IMR-90 (cell line): ENCODE measurements at regions not wholly inside any gene's neighbourhood (a gene's known extent, or its start where the extent isn't known, plus 50 kb on each side); places are given as distances from the start of the nearest gene placed in this dataset.

Source experiments
- ATAC-seq: fragments of 200-7000 bp; cut with Tn5 transposase; 2 replicates; pipeline ENCODE4 v1.9.1; 2020; ENCODE audit warnings: low read depth, mild to moderate bottlenecking, moderate library complexity
- BruUV-seq: library from RNA; stranded (reverse); fragments of 400-500 nt; replicated peaks from 2 replicates; lab custom pipeline; 2021; lab: Mats Ljungman, UMichigan
- CTCF ChIA-PET: fragments of 300-600 bp; formaldehyde crosslinking; extraction: SDS; loops from one replicate; lab custom pipeline; 2021; ENCODE audit warnings: antibody characterized with exemption; lab: Yijun Ruan, JAX
- POLR2A ChIA-PET: fragments of 300-600 bp; sonication (Branson Sonifier 250); formaldehyde crosslinking; loops from one replicate; lab custom pipeline; 2022; ENCODE audit warnings: antibody characterized with exemption; ENCODE audit not compliant: unreplicated experiment; lab: Charles Lee
- DNase-seq: peaks from one replicate; pipeline ENCODE4 v3.0.0; 2013
- H2AFZ ChIP-seq: replicated peaks from 2 replicates; pipeline ENCODE3; 2013; ENCODE audit warnings: low read length, mild to moderate bottlenecking; ENCODE audit not compliant: poor library complexity
- H2AK5ac ChIP-seq: 2 replicates; pipeline ENCODE4 v1.6.1; 2013; ENCODE audit warnings: low read depth, low read length, inconsistent platforms
- H2AK9ac ChIP-seq: replicated peaks from 2 replicates; pipeline ENCODE3; 2013; ENCODE audit warnings: mild to moderate bottlenecking, low read depth, low read length, moderate library complexity; ENCODE audit not compliant: poor library complexity
- H2BK120ac ChIP-seq: 2 replicates; pipeline ENCODE4 v1.6.1; 2013; ENCODE audit warnings: low read depth, low read length, inconsistent platforms
- H2BK15ac ChIP-seq: 3 replicates; pipeline ENCODE4 v1.6.1; 2013; ENCODE audit warnings: low read depth, low read length, inconsistent platforms
- H2BK20ac ChIP-seq: 2 replicates; pipeline ENCODE4 v1.6.1; 2013; ENCODE audit warnings: low read depth, mild to moderate bottlenecking, inconsistent platforms, low read length, moderate library complexity
- H2BK5ac ChIP-seq: 2 replicates; pipeline ENCODE4 v1.6.1; 2013; ENCODE audit warnings: mild to moderate bottlenecking, low read depth, low read length, inconsistent platforms; ENCODE audit not compliant: poor library complexity, severe bottlenecking
- H3K14ac ChIP-seq: replicated peaks from 2 replicates; pipeline ENCODE4 v1.6.1; 2013; ENCODE audit warnings: low read depth, low read length, inconsistent platforms
- H3K18ac ChIP-seq: 2 replicates; pipeline ENCODE4 v1.6.1; 2013; ENCODE audit warnings: low read depth, low read length, control low read depth
- H3K23ac ChIP-seq: 2 replicates; pipeline ENCODE4 v1.6.1; 2013; ENCODE audit warnings: low read depth, low read length, inconsistent platforms
- H3K27ac ChIP-seq: 2 replicates; pipeline ENCODE4 v1.5.1; 2013; ENCODE audit warnings: mild to moderate bottlenecking, control low read depth, low read length; ENCODE audit not compliant: insufficient read depth
- H3K27me3 ChIP-seq: 2 replicates; pipeline ENCODE4 v1.6.1; 2013; ENCODE audit warnings: low read length; ENCODE audit not compliant: control insufficient read depth, insufficient read depth
- H3K36me3 ChIP-seq: 2 replicates; pipeline ENCODE4 v1.6.1; 2013; ENCODE audit warnings: low read length, mixed read lengths; ENCODE audit not compliant: control insufficient read depth, insufficient read depth
- H3K4ac ChIP-seq: 2 replicates; pipeline ENCODE4 v1.6.1; 2013; ENCODE audit warnings: low read depth, low read length, inconsistent platforms
- H3K4me1 ChIP-seq: 2 replicates; pipeline ENCODE4 v1.6.1; 2013; ENCODE audit warnings: low read length, mixed read lengths; ENCODE audit not compliant: control insufficient read depth, insufficient read depth
- H3K4me2 ChIP-seq: 2 replicates; pipeline ENCODE4 v1.6.1; 2013; ENCODE audit warnings: low read depth, mild to moderate bottlenecking, control low read depth, low read length, moderate library complexity
- H3K4me3 ChIP-seq: 2 replicates; pipeline ENCODE4 v1.5.1; 2013; ENCODE audit warnings: low read depth, mild to moderate bottlenecking, control low read depth, low read length, moderate library complexity; ENCODE audit not compliant: insufficient read depth
- H3K56ac ChIP-seq: 2 replicates; pipeline ENCODE4 v1.6.1; 2013; ENCODE audit warnings: low read length, inconsistent platforms; ENCODE audit not compliant: insufficient read depth; ENCODE audit errors: extremely low read depth
- H3K79me1 ChIP-seq, 2 experiments: 2 replicates each; pipeline ENCODE4 v1.6.1; 2013; ENCODE audit warnings: low read length in 2 of 2, inconsistent platforms in 1 of 2, low read depth in 1 of 2
- H3K9ac ChIP-seq: 2 replicates; pipeline ENCODE4 v1.6.1; 2013; ENCODE audit warnings: low read depth, low read length, control low read depth
- H3K9me1 ChIP-seq: 2 replicates; pipeline ENCODE4 v1.6.1; 2013; ENCODE audit warnings: low read length, inconsistent platforms; ENCODE audit not compliant: insufficient read depth
- H3K9me3 ChIP-seq: 2 replicates; pipeline ENCODE4 v1.6.1; 2013; ENCODE audit warnings: low read length; ENCODE audit not compliant: control insufficient read depth, insufficient read depth
- H4K20me1 ChIP-seq: 2 replicates; pipeline ENCODE4 v1.6.1; 2013; ENCODE audit warnings: low read length, inconsistent platforms; ENCODE audit not compliant: insufficient read depth
- H4K5ac ChIP-seq: 2 replicates; pipeline ENCODE4 v1.6.1; 2013; ENCODE audit warnings: mild to moderate bottlenecking, low read depth, low read length, control low read depth
- H4K8ac ChIP-seq, 2 experiments: 2 replicates each; pipeline ENCODE4 v1.6.1; 2013; ENCODE audit warnings: low read depth in 2 of 2, low read length in 2 of 2, control low read depth in 1 of 2, inconsistent platforms in 1 of 2
- H4K91ac ChIP-seq: 2 replicates; pipeline ENCODE4 v1.6.1; 2013; ENCODE audit warnings: low read depth, low read length, inconsistent platforms; ENCODE audit not compliant: insufficient read depth
- BHLHE40 ChIP-seq: fragments of 150-350 bp; IDR thresholded peaks from 2 replicates; pipeline ENCODE4 v1.6.1; 2016; ENCODE audit warnings: mild to moderate bottlenecking, low read depth, low read length
- CEBPB ChIP-seq: IDR thresholded peaks from 2 replicates; pipeline ENCODE4 v1.6.1; 2012; ENCODE audit warnings: low read depth, low read length, improper control_type of control experiment
- CTCF ChIP-seq: conservative IDR thresholded peaks from 2 replicates; pipeline ENCODE4 v1.5.1; 2012; ENCODE audit warnings: mild to moderate bottlenecking, low read depth, low read length, improper control_type of control experiment
- MAFK ChIP-seq: IDR thresholded peaks from 2 replicates; pipeline ENCODE4 v1.6.1; 2012; ENCODE audit warnings: low read depth, low read length, improper control_type of control experiment
- NFE2L2 ChIP-seq: fragments of 150-350 bp; IDR thresholded peaks from 2 replicates; pipeline ENCODE4 v1.6.1; 2016; ENCODE audit warnings: low read depth, mild to moderate bottlenecking, low read length
- POLR2A ChIP-seq: IDR thresholded peaks from 2 replicates; pipeline ENCODE4 v1.6.1; 2012; ENCODE audit warnings: mild to moderate bottlenecking, low read depth, low read length
- RCOR1 ChIP-seq: IDR thresholded peaks from 2 replicates; pipeline ENCODE4 v1.6.1; 2012; ENCODE audit warnings: mild to moderate bottlenecking, low read length, improper control_type of control experiment; ENCODE audit not compliant: insufficient replicate concordance
- SMC3 ChIP-seq: fragments of 150-350 bp; IDR thresholded peaks from 2 replicates; pipeline ENCODE4 v1.6.1; 2016; ENCODE audit warnings: low read depth, mild to moderate bottlenecking, antibody characterized with exemption, low read length, moderate library complexity
- WGBS, 2 experiments: methylation state at CpG; one replicate each; pipeline versions ENCODE4 v1.1.5 to v1.1.7; 2013; ENCODE audit warnings: missing lambda C conversion rate in 2 of 2; ENCODE audit not compliant: insufficient read length in 1 of 2; ENCODE audit errors: extremely low coverage in 2 of 2; 5-methylcytosine and 5-hydroxymethylcytosine counted together
- dilution Hi-C: fragments of 300-500 bp; cut with HindIII; formaldehyde crosslinking; loops from one replicate; pipeline ENCODE4 v1.14.3; 2018; ENCODE audit warnings: low sequenced_read_pairs; ENCODE audit not compliant: unreplicated experiment
- in situ Hi-C: fragments of 300-500 bp; cut with MboI; formaldehyde crosslinking; loops from 3 replicates; pipeline ENCODE4 v1.14.3; 2019; ENCODE audit warnings: low sequenced_read_pairs, inconsistent platforms, mixed read lengths
- intact Hi-C: fragments of 100-400 bp; cut with micrococcal nuclease; formaldehyde crosslinking; loops from 2 replicates; pipeline ENCODE4 v1.10.0; 2022

- in situ Hi-C loops, result no loop called here
- peak; percentile 44 for ATAC-seq
These were observed 76.9 kb upstream of the ANO4 start for GRCh38 chr12:100717733-100718067.

More at GRCh38 chr12:100717733-100718067, 76.9 kb upstream of the ANO4 start:
- H3K4me1 ChIP-seq, result no peaks in the 10 kb centered on the region
- H3K9ac ChIP-seq, result no peak overlapping the region
- intact Hi-C loops (no loop called here), dilution Hi-C loops (no loop called here)
- no TSS peak for BruUV-seq
- H3K9me1 ChIP-seq, result no peaks in the 10 kb centered on the region
- no peak overlapping the region for H2BK20ac ChIP-seq
- peak overlapping the region; percentile 82 for H3K4me2 ChIP-seq
- no peaks in the 10 kb centered on the region for H4K20me1 ChIP-seq
- no peak overlapping the region for H3K23ac ChIP-seq
- no peaks in the 10 kb centered on the region for H3K9me3 ChIP-seq
- no peak overlapping the region for H2BK120ac ChIP-seq
- peak overlapping the region; percentile 91 for H2AFZ ChIP-seq
- no peaks in the 10 kb centered on the region for H3K36me3 ChIP-seq
- WGBS, 2 experiments, result no CpG with 5 or more reads among the region's 13 CpGs
- H4K91ac ChIP-seq, result no peak overlapping the region
- ChIA-PET CTCF (no interaction called here), POLR2A (no interaction called here)
- no peak for DNase-seq
- no peak overlapping the region for H2AK5ac ChIP-seq
- H3K27ac ChIP-seq, result no peak overlapping the region
- H2BK5ac ChIP-seq, result no peak overlapping the region
- peaks cover 28% of the 10 kb centered on the region for H3K27me3 ChIP-seq
- no peak overlapping the region for H4K5ac ChIP-seq
- no peak overlapping the region for H2BK15ac ChIP-seq
- peak overlapping the region; percentile 23 for H2AK9ac ChIP-seq
- TF ChIP-seq CTCF (no peak), POLR2A (no peak), MAFK (no peak), SMC3 (no peak), NFE2L2 (no peak), RCOR1 (no peak), BHLHE40 (no peak), CEBPB (no peak)
- H3K56ac ChIP-seq, result no peak overlapping the region
- peak overlapping the region; percentile 33 for H3K4me3 ChIP-seq
- H3K4ac ChIP-seq, result no peak overlapping the region
- H3K14ac ChIP-seq, result no peak overlapping the region; the same call in 1 of the 2 replicates
- H3K18ac ChIP-seq, result no peak overlapping the region
- no peak overlapping the region for H4K8ac ChIP-seq
- no peaks in the 10 kb centered on the region for H3K79me1 ChIP-seq
